ENCODE measurements at regions not wholly inside any gene's neighbourhood (a gene's known extent, or its start where the extent isn't known, plus 50 kb on each side); places are given as distances from the start of the nearest gene placed in this dataset.
"Not testable (repeated sequence)": the region's sequence is repeated elsewhere in the genome, so short reads cannot be mapped to it uniquely, and the experiment has no call there.

DNA sequence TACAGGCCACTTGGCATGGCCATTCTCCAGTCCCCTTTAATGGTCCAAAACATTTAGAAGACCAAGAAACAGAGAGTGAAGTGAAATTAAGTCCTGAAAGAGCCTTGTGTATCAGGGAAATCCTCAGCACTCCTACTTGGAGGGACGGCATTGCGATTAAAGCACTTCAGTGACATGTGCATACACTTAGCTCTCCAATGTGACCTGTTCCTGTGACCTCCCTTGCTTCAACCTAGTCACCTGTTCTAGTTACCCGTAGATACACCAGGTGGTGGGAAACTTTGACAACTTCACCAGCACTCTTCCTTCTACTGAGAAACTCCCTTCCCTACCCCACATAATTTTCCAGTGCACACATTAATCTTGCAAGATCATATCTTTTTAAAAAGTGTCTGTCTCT lies 785.3 kb downstream of the TTLL7 start:
- not testable (repeated sequence) for H3K9me3 ChIP-seq (ENCODE audit: control insufficient read depth in 5 of 5, low read length in 5 of 5)

GRCh38 chr1:83212033-83212432 lies 786.9 kb downstream of the TTLL7 start:
- H3K4me3 ChIP-seq (ENCODE audit: low read depth in 1 of 5, low read length in 5 of 5); H3K27me3 ChIP-seq (ENCODE audit: control insufficient read depth in 5 of 5, insufficient read depth in 4 of 5, low read length in 5 of 5); H3K36me3 ChIP-seq (ENCODE audit: control insufficient read depth in 5 of 5, insufficient read depth in 5 of 5, low read length in 5 of 5); H3K4me1 ChIP-seq (ENCODE audit: control insufficient read depth in 5 of 5, insufficient read depth in 5 of 5, low read length in 5 of 5); H3K9me3 ChIP-seq (ENCODE audit: control insufficient read depth in 5 of 5, low read length in 5 of 5); H3K9ac ChIP-seq (ENCODE audit: low read length in 5 of 5); H3K27ac ChIP-seq (ENCODE audit: low read depth, low read length): not testable (repeated sequence)

More for the DNA sequence above, 785.3 kb downstream of the TTLL7 start:
- H3K36me3 ChIP-seq (ENCODE audit: control insufficient read depth in 5 of 5, insufficient read depth in 5 of 5, low read length in 5 of 5); H3K27me3 ChIP-seq (ENCODE audit: control insufficient read depth in 5 of 5, insufficient read depth in 4 of 5, low read length in 5 of 5); H3K4me3 ChIP-seq (ENCODE audit: low read depth in 1 of 5, low read length in 5 of 5); H3K4me1 ChIP-seq (ENCODE audit: control insufficient read depth in 5 of 5, insufficient read depth in 5 of 5, low read length in 5 of 5); H3K27ac ChIP-seq (ENCODE audit: low read depth, low read length); H3K9ac ChIP-seq (ENCODE audit: low read length in 5 of 5): not testable (repeated sequence)

GRCh38 chr1:83208540-83208939 lies 790.4 kb downstream of the TTLL7 start:
- H3K4me3 ChIP-seq (ENCODE audit: low read depth in 1 of 5, low read length in 5 of 5); H3K9ac ChIP-seq (ENCODE audit: low read length in 5 of 5); H3K27me3 ChIP-seq (ENCODE audit: control insufficient read depth in 5 of 5, insufficient read depth in 4 of 5, low read length in 5 of 5); H3K36me3 ChIP-seq (ENCODE audit: control insufficient read depth in 5 of 5, insufficient read depth in 5 of 5, low read length in 5 of 5); H3K27ac ChIP-seq (ENCODE audit: low read depth, low read length); H3K9me3 ChIP-seq (ENCODE audit: control insufficient read depth in 5 of 5, low read length in 5 of 5); H3K4me1 ChIP-seq (ENCODE audit: control insufficient read depth in 5 of 5, insufficient read depth in 5 of 5, low read length in 5 of 5): not testable (repeated sequence)

DNA sequence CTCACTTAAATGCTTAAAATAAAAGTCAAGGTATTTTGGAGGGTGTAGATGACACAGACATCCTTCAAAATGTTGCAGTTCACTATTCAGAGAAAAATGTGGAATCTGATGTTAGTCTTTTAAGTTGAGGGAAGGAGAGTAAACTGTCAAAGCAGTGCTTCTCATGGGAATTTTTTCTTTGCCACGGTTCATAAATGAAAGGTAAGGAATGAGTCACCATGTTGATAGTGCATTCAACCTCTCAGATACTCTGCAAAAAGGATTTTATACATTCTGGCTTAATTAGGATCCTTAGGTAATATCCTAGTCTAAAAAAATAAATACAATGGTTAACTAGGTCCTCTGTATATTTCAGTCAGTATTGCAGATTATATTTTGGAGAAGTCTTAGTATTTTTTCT lies 804.3 kb downstream of the TTLL7 start:
- not testable (repeated sequence) for H3K9me3 ChIP-seq (ENCODE audit: control insufficient read depth in 5 of 5, low read length in 5 of 5); H3K36me3 ChIP-seq (ENCODE audit: control insufficient read depth in 5 of 5, insufficient read depth in 5 of 5, low read length in 5 of 5); H3K27me3 ChIP-seq (ENCODE audit: control insufficient read depth in 5 of 5, insufficient read depth in 4 of 5, low read length in 5 of 5); H3K4me3 ChIP-seq (ENCODE audit: low read depth in 1 of 5, low read length in 5 of 5); H3K9ac ChIP-seq (ENCODE audit: low read length in 5 of 5); H3K4me1 ChIP-seq (ENCODE audit: control insufficient read depth in 5 of 5, insufficient read depth in 5 of 5, low read length in 5 of 5); H3K27ac ChIP-seq (ENCODE audit: low read depth, low read length)

- not testable (repeated sequence) for H3K4me1 ChIP-seq (ENCODE audit: control insufficient read depth in 5 of 5, insufficient read depth in 5 of 5, low read length in 5 of 5); H3K4me3 ChIP-seq (ENCODE audit: low read depth in 1 of 5, low read length in 5 of 5); H3K9ac ChIP-seq (ENCODE audit: low read length in 5 of 5); H3K36me3 ChIP-seq (ENCODE audit: control insufficient read depth in 5 of 5, insufficient read depth in 5 of 5, low read length in 5 of 5); H3K27ac ChIP-seq (ENCODE audit: low read depth, low read length); H3K27me3 ChIP-seq (ENCODE audit: control insufficient read depth in 5 of 5, insufficient read depth in 4 of 5, low read length in 5 of 5); H3K9me3 ChIP-seq (ENCODE audit: control insufficient read depth in 5 of 5, low read length in 5 of 5)
These were observed 816.8 kb downstream of the TTLL7 start for GRCh38 chr1:83182033-83182728.

GRCh38 chr1:83180621-83181020 lies 818.3 kb downstream of the TTLL7 start:
- H3K9ac ChIP-seq (ENCODE audit: low read length in 5 of 5); H3K27ac ChIP-seq (ENCODE audit: low read depth, low read length); H3K36me3 ChIP-seq (ENCODE audit: control insufficient read depth in 5 of 5, insufficient read depth in 5 of 5, low read length in 5 of 5); H3K4me1 ChIP-seq (ENCODE audit: control insufficient read depth in 5 of 5, insufficient read depth in 5 of 5, low read length in 5 of 5); H3K4me3 ChIP-seq (ENCODE audit: low read depth in 1 of 5, low read length in 5 of 5); H3K9me3 ChIP-seq (ENCODE audit: control insufficient read depth in 5 of 5, low read length in 5 of 5); H3K27me3 ChIP-seq (ENCODE audit: control insufficient read depth in 5 of 5, insufficient read depth in 4 of 5, low read length in 5 of 5): not testable (repeated sequence)

- H3K27ac ChIP-seq (ENCODE audit: low read depth, low read length); H3K36me3 ChIP-seq (ENCODE audit: control insufficient read depth in 5 of 5, insufficient read depth in 5 of 5, low read length in 5 of 5); H3K9ac ChIP-seq (ENCODE audit: low read length in 5 of 5); H3K4me1 ChIP-seq (ENCODE audit: control insufficient read depth in 5 of 5, insufficient read depth in 5 of 5, low read length in 5 of 5); H3K9me3 ChIP-seq (ENCODE audit: control insufficient read depth in 5 of 5, low read length in 5 of 5); H3K27me3 ChIP-seq (ENCODE audit: control insufficient read depth in 5 of 5, insufficient read depth in 4 of 5, low read length in 5 of 5); H3K4me3 ChIP-seq (ENCODE audit: low read depth in 1 of 5, low read length in 5 of 5): not testable (repeated sequence)
These were observed 831.3 kb downstream of the TTLL7 start for GRCh38 chr1:83167634-83168033.

GRCh38 chr1:83163879-83164475 lies 835.0 kb downstream of the TTLL7 start:
- not testable (repeated sequence) for H3K4me3 ChIP-seq (ENCODE audit: low read depth in 1 of 5, low read length in 5 of 5); H3K9ac ChIP-seq (ENCODE audit: low read length in 5 of 5); H3K27ac ChIP-seq (ENCODE audit: low read depth, low read length); H3K27me3 ChIP-seq (ENCODE audit: control insufficient read depth in 5 of 5, insufficient read depth in 4 of 5, low read length in 5 of 5); H3K9me3 ChIP-seq (ENCODE audit: control insufficient read depth in 5 of 5, low read length in 5 of 5); H3K4me1 ChIP-seq (ENCODE audit: control insufficient read depth in 5 of 5, insufficient read depth in 5 of 5, low read length in 5 of 5); H3K36me3 ChIP-seq (ENCODE audit: control insufficient read depth in 5 of 5, insufficient read depth in 5 of 5, low read length in 5 of 5)

GRCh38 chr1:83158924-83159323 lies 840.0 kb downstream of the TTLL7 start:
- H3K27ac ChIP-seq (ENCODE audit: low read depth, low read length); H3K36me3 ChIP-seq (ENCODE audit: control insufficient read depth in 5 of 5, insufficient read depth in 5 of 5, low read length in 5 of 5); H3K27me3 ChIP-seq (ENCODE audit: control insufficient read depth in 5 of 5, insufficient read depth in 4 of 5, low read length in 5 of 5); H3K4me3 ChIP-seq (ENCODE audit: low read depth in 1 of 5, low read length in 5 of 5); H3K4me1 ChIP-seq (ENCODE audit: control insufficient read depth in 5 of 5, insufficient read depth in 5 of 5, low read length in 5 of 5); H3K9me3 ChIP-seq (ENCODE audit: control insufficient read depth in 5 of 5, low read length in 5 of 5); H3K9ac ChIP-seq (ENCODE audit: low read length in 5 of 5): not testable (repeated sequence)

GRCh38 chr1:83154306-83154705 lies 844.6 kb downstream of the TTLL7 start:
- not testable (repeated sequence) for H3K36me3 ChIP-seq (ENCODE audit: control insufficient read depth in 5 of 5, insufficient read depth in 5 of 5, low read length in 5 of 5); H3K27me3 ChIP-seq (ENCODE audit: control insufficient read depth in 5 of 5, insufficient read depth in 4 of 5, low read length in 5 of 5); H3K27ac ChIP-seq (ENCODE audit: low read depth, low read length); H3K9ac ChIP-seq (ENCODE audit: low read length in 5 of 5); H3K4me3 ChIP-seq (ENCODE audit: low read depth in 1 of 5, low read length in 5 of 5); H3K9me3 ChIP-seq (ENCODE audit: control insufficient read depth in 5 of 5, low read length in 5 of 5)
- H3K4me1 ChIP-seq (ENCODE audit: control insufficient read depth in 5 of 5, insufficient read depth in 5 of 5, low read length in 5 of 5): peaks cover 0 to 11% (median 6%) of the 10 kb centered on the region in 5 donors

Measured in subcutaneous abdominal adipose tissue (tissue), 5 donors.